ENCODE measurements at regions not wholly inside any gene's neighbourhood (a gene's known extent, or its start where the extent isn't known, plus 50 kb on each side); places are given as distances from the start of the nearest gene placed in this dataset.

GRCh38 chr10:90587081-90587491 is 270.8 kb downstream of the HTR7 start:
- no peak for TF ChIP-seq POLR2AphosphoS5 (IDR thresholded peaks at IDR 0.05; ENCODE audit: borderline replicate concordance, low read depth, low read length)
- no peak for TF ChIP-seq EZH2 (IDR thresholded peaks at IDR 0.05)
- TF ChIP-seq FOXP2 (optimal IDR thresholded peaks at IDR 0.05; ENCODE audit: control extremely low read depth, extremely low read length, insufficient read depth), result no peak
